ENCODE measurements at regions not wholly inside any gene's neighbourhood (a gene's known extent, or its start where the extent isn't known, plus 50 kb on each side); places are given as distances from the start of the nearest gene placed in this dataset.

- ATAC-seq (replicated peaks) (no peak), DNase-seq (no peak)
- Mint-ChIP-seq H3K4me1 (ENCODE audit: low read depth in 2 of 2) (no peaks in the 10 kb centered on the region), H3K27me3 (peaks cover 50 to 52% of the 10 kb centered on the region in 2 donors), H3K36me3 (ENCODE audit: insufficient read depth) (no peaks in the 10 kb centered on the region), H3K4me3 (no peak overlapping the region), H3K9me3 (no peaks in the 10 kb centered on the region), H3K27ac (no peak overlapping the region)
These were observed 114.0 kb upstream of the GJB5 start for GRCh38 chr1:34640654-34641401.

DNA sequence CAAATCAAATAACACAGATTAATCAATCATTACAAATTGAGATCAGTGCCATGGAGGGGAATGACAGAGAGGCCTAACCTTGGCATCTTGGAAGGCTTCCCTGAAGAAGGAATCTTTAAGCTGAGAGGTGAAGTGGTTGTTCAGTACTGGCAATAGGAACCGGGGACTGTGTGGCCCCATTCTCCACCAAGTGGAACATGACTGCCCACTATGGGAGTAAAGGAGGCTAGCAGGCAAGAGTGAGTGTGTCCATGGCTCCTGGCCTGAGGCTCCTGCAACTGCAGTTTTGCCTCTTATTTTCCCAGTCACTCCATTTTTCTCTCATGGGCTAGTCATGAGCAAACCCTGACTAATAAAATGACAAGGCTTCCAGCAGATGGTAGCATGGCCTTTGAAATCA, 112.2 kb upstream of the GJB5 start:
- DNase-seq = no peak
- Mint-ChIP-seq H3K4me3 (no peak overlapping the region), H3K27ac (no peak overlapping the region), H3K27me3 (peaks cover 41 to 61% of the 10 kb centered on the region in 2 donors), H3K36me3 (ENCODE audit: insufficient read depth) (no peaks in the 10 kb centered on the region), H3K9me3 (no peaks in the 10 kb centered on the region), H3K4me1 (ENCODE audit: low read depth in 2 of 2) (no peaks in the 10 kb centered on the region)
- no peak for ATAC-seq (replicated peaks)

DNA sequence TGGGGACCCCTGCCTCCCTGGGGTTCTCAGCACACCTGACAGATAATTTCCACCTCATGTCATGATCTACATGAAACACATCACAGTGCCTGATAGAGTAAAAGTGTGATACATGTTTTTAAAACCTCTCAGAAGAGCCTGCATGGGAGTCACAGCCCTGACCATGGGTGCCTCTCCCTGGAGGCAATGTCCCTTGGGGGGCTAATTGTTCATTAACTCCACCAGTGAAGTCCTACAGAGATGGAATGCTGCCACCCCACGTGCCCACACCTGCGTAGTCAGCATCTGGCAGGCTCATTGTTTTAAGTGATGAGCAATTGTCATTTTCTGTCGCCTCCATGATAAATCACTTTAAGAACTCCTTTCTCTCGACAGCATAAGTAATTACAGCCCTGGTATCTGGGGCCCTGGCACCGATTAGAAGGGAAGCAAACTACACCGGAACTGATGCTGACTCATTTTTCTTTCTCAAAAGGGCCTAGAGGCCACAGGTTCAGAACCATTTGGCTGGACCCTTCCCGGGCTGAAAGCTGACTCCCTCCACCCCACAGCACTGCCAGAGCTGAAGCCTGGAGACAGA, 109.6 kb upstream of the GJB5 start:
- Mint-ChIP-seq H3K4me1 (ENCODE audit: low read depth in 2 of 2) (no peaks in the 10 kb centered on the region), H3K27me3 (peaks cover 55 to 63% of the 10 kb centered on the region in 2 donors), H3K36me3 (ENCODE audit: insufficient read depth) (no peaks in the 10 kb centered on the region), H3K27ac (no peak overlapping the region), H3K9me3 (no peaks in the 10 kb centered on the region), H3K4me3 (no peak overlapping the region)
- ATAC-seq (replicated peaks) = no peak
- no peak for DNase-seq

GRCh38 chr1:34645919-34646318, 108.9 kb upstream of the GJB5 start:
- no peak for ATAC-seq (replicated peaks)
- H3K9me3 Mint-ChIP-seq = no peaks in the 10 kb centered on the region
- no peaks in the 10 kb centered on the region for H3K36me3 Mint-ChIP-seq (ENCODE audit: insufficient read depth)
- H3K4me1 Mint-ChIP-seq (ENCODE audit: low read depth in 2 of 2) = no peaks in the 10 kb centered on the region
- no peak overlapping the region for H3K4me3 Mint-ChIP-seq
- H3K27ac Mint-ChIP-seq = no peak overlapping the region
- no peak for DNase-seq
- peaks cover 51 to 56% of the 10 kb centered on the region in 2 donors for H3K27me3 Mint-ChIP-seq

DNA sequence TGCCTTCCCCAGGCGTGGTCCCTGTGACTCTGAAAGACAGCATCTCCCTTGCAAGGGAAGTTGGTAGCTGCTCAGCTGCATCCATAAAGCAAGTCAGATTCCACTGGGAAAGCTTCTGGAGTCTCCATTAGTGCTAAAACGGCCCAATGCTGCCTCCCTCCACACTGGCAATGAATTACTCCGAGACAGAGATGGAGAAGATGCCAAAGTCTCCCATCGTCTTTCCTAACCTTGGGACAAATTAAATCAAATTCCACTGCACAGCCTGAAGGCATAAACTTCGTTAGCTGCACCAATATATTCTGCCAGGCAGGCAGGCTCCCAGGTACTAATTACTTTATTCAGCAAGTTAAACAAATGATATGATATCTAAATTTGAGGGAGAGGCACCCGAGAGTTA, 106.3 kb upstream of the GJB5 start:
- Mint-ChIP-seq H3K27me3 (peaks cover 52 to 55% of the 10 kb centered on the region in 2 donors), H3K9me3 (no peaks in the 10 kb centered on the region), H3K4me3 (no peak overlapping the region), H3K27ac (no peak overlapping the region), H3K36me3 (ENCODE audit: insufficient read depth) (no peaks in the 10 kb centered on the region), H3K4me1 (ENCODE audit: low read depth in 2 of 2) (no peaks in the 10 kb centered on the region)
- DNase-seq (no peak), ATAC-seq (replicated peaks) (no peak)

DNA sequence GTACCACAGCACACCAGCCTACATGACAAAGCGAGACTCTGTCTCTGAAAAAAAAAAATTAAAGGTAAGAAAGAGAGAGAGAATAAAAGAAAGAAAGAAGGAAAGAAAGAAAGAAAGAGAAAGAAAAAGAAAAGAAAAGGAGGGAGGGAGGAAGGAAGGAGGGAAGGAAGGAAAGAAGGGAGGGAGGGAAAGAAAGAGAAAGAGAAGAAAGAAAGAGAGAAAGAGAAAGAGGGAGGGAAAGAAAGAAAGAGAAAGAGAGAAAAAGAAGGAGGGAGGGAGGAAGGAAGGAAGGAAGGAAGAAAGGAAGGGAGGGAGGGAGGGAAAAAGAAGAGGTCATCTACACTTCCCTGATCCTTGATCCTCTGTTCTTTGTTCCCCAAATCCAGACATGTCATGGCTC, 104.8 kb upstream of the GJB5 start:
- H3K27ac Mint-ChIP-seq = no peak overlapping the region
- H3K9me3 Mint-ChIP-seq = no peaks in the 10 kb centered on the region
- H3K4me3 Mint-ChIP-seq = no peak overlapping the region
- H3K36me3 Mint-ChIP-seq (ENCODE audit: insufficient read depth) = no peaks in the 10 kb centered on the region
- H3K4me1 Mint-ChIP-seq (ENCODE audit: low read depth in 2 of 2) = no peaks in the 10 kb centered on the region
- no peak for ATAC-seq (replicated peaks)
- no peak for DNase-seq
- H3K27me3 Mint-ChIP-seq = peaks cover 49 to 54% of the 10 kb centered on the region in 2 donors

DNA sequence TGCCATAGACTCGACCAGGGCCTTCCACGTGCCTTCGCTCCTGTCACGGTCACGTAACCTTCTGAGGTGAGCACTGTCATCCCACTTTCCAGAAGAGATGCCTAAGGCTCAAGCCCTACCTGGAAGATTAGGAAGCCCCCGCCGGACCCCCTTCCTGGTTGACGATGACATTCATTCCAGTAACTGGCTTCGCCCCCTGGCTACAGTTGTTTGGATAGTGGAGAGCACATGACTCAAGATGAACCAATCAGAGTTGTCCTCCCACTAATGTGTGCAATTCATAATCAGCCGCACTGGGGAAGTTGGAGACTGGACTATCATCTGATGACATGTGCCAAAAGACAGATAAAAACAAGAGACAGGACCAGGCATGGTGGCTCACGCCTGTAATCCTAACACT, 104.0 kb upstream of the GJB5 start:
- Mint-ChIP-seq H3K4me3 (no peak overlapping the region), H3K27ac (no peak overlapping the region), H3K9me3 (no peaks in the 10 kb centered on the region), H3K36me3 (ENCODE audit: insufficient read depth) (no peaks in the 10 kb centered on the region), H3K27me3 (peaks cover 44 to 61% of the 10 kb centered on the region in 2 donors), H3K4me1 (ENCODE audit: low read depth in 2 of 2) (no peaks in the 10 kb centered on the region)
- DNase-seq (no peak), ATAC-seq (replicated peaks) (no peak)

GRCh38 chr1:34653110-34653509, 101.7 kb upstream of the GJB5 start:
- no peak overlapping the region for H3K27ac Mint-ChIP-seq
- ATAC-seq (replicated peaks) (no peak), DNase-seq (no peak)
- H3K36me3 Mint-ChIP-seq (ENCODE audit: insufficient read depth) = no peaks in the 10 kb centered on the region
- H3K4me3 Mint-ChIP-seq = no peak overlapping the region
- no peaks in the 10 kb centered on the region for H3K4me1 Mint-ChIP-seq (ENCODE audit: low read depth in 2 of 2)
- H3K27me3 Mint-ChIP-seq = peaks cover 36 to 57% of the 10 kb centered on the region in 2 donors
- H3K9me3 Mint-ChIP-seq = no peaks in the 10 kb centered on the region

DNA sequence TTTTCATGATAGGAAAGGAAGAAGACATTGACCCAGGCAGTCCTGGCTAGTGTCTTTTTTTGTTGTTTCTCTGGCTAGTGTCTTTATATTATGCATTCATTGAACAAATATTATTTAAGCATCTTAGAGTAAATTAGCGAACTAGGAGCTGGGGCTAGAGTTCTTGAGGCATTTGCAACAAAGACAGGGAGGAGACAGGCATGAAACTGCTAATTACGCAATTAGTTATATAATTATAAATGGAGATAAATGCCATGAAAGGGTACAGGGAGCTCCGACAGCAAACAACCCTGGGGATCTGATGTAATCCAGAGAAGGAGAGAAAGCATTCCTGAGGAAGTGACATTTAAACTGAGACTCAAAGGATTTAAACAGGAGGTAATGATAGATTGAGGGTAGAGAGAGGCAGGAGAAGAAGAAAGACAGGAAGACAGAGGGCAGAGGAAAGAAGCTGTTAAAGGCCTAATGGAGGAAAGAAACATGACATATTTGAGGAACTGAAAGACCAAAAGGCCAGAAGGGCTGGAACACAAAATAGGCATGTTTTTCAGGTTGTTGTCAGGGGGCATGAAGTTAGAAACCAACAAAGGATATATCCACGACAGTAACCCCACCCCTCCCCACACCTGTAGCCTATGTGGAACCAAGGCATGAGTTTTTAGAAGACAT, 99.5 kb upstream of the GJB5 start:
- DNase-seq (no peak), ATAC-seq (replicated peaks) (no peak)
- H3K27ac Mint-ChIP-seq = no peak overlapping the region
- H3K27me3 Mint-ChIP-seq = peaks cover 36 to 52% of the 10 kb centered on the region in 2 donors
- no peaks in the 10 kb centered on the region for H3K9me3 Mint-ChIP-seq
- H3K4me1 Mint-ChIP-seq (ENCODE audit: low read depth in 2 of 2) = no peaks in the 10 kb centered on the region
- H3K36me3 Mint-ChIP-seq (ENCODE audit: insufficient read depth) = no peaks in the 10 kb centered on the region
- H3K4me3 Mint-ChIP-seq = no peak overlapping the region

- DNase-seq = no peak
- no peak for ATAC-seq (replicated peaks)
- H3K4me1 Mint-ChIP-seq (ENCODE audit: low read depth in 2 of 2) = no peaks in the 10 kb centered on the region
- no peaks in the 10 kb centered on the region for H3K9me3 Mint-ChIP-seq
- peaks cover 41 to 54% of the 10 kb centered on the region in 2 donors for H3K27me3 Mint-ChIP-seq
- no peak overlapping the region for H3K27ac Mint-ChIP-seq
- H3K4me3 Mint-ChIP-seq = no peak overlapping the region
- no peaks in the 10 kb centered on the region for H3K36me3 Mint-ChIP-seq (ENCODE audit: insufficient read depth)
These were observed 99.0 kb upstream of the GJB5 start for GRCh38 chr1:34655875-34656240.

GRCh38 chr1:34656299-34656698, 98.5 kb upstream of the GJB5 start:
- Mint-ChIP-seq H3K4me3 (no peak overlapping the region), H3K4me1 (ENCODE audit: low read depth in 2 of 2) (no peaks in the 10 kb centered on the region), H3K36me3 (ENCODE audit: insufficient read depth) (no peaks in the 10 kb centered on the region), H3K27me3 (peaks cover 45 to 58% of the 10 kb centered on the region in 2 donors), H3K9me3 (no peaks in the 10 kb centered on the region), H3K27ac (no peak overlapping the region)
- no peak for ATAC-seq (replicated peaks)
- no peak for DNase-seq

DNA sequence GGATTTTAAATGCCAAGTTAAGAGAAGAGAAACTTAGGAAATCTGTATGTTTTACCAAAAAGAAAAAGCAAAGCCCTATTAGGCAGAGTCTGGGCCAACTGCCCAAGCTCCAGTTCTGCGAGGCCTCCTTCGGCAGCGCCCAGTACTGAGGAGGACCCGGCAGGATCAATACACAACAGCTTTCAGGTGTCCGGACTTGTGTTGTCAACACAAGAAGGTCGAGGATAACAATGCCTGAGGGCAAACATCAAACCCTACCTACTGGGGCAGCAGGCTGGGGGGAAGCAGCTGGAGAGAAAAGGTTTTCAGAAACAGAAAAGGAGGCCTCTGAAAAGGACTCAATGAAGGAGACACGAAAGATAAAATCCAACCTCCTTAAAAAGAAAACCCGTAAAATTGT, 98.1 kb upstream of the GJB5 start:
- no peak overlapping the region for H3K4me3 Mint-ChIP-seq
- ATAC-seq (replicated peaks) (no peak), DNase-seq (no peak)
- H3K27ac Mint-ChIP-seq = no peak overlapping the region
- H3K36me3 Mint-ChIP-seq (ENCODE audit: insufficient read depth) = no peaks in the 10 kb centered on the region
- H3K27me3 Mint-ChIP-seq = peaks cover 50 to 62% of the 10 kb centered on the region in 2 donors
- no peaks in the 10 kb centered on the region for H3K9me3 Mint-ChIP-seq
- H3K4me1 Mint-ChIP-seq (ENCODE audit: low read depth in 2 of 2) = no peaks in the 10 kb centered on the region

GRCh38 chr1:34657266-34657665, 97.6 kb upstream of the GJB5 start:
- ATAC-seq (replicated peaks) (no peak), DNase-seq (no peak)
- H3K36me3 Mint-ChIP-seq (ENCODE audit: insufficient read depth) = no peaks in the 10 kb centered on the region
- peaks cover 55 to 64% of the 10 kb centered on the region in 2 donors for H3K27me3 Mint-ChIP-seq
- H3K9me3 Mint-ChIP-seq = no peaks in the 10 kb centered on the region
- H3K27ac Mint-ChIP-seq = no peak overlapping the region
- H3K4me1 Mint-ChIP-seq (ENCODE audit: low read depth in 2 of 2) = no peaks in the 10 kb centered on the region
- H3K4me3 Mint-ChIP-seq = no peak overlapping the region

DNA sequence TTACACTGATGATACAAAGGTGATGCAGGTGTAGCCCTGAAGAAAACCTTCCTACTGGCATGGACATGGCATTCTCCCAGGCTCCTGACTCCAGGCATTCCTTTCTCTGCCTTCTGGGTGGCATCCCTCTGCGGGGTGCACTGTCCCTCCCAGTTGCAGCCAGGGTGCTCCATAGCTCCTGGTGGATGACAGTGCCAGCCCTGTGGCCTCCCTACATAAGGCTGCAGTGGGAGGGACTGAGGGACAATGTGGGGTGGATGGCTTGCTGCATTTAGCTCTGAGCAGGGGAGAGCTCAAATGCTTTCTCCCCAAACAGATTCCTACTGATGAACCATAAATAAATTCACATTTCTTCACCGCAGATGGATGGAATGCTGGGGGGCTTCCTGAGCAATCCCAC, 97.0 kb upstream of the GJB5 start:
- Mint-ChIP-seq H3K4me3 (no peak overlapping the region), H3K36me3 (ENCODE audit: insufficient read depth) (no peaks in the 10 kb centered on the region), H3K9me3 (no peaks in the 10 kb centered on the region), H3K4me1 (ENCODE audit: low read depth in 2 of 2) (no peaks in the 10 kb centered on the region), H3K27ac (no peak overlapping the region), H3K27me3 (peaks cover 55 to 64% of the 10 kb centered on the region in 2 donors)
- DNase-seq (no peak), ATAC-seq (replicated peaks) (no peak)
